Trophoblast cell (in vitro differentiated cells and primary cell): ENCODE measurements at regions not wholly inside any gene's neighbourhood (a gene's known extent, or its start where the extent isn't known, plus 50 kb on each side); places are given as distances from the start of the nearest gene placed in this dataset.

Experiments used
- DNase-seq, 2 donors: peaks; one replicate each; pipeline ENCODE4 v3.0.0-alpha.2; 2016
- H2AFZ ChIP-seq: 2 replicates; pipeline ENCODE4 v1.6.1; 2013; ENCODE audit warnings: low read length, moderate library complexity, mild to moderate bottlenecking; ENCODE audit not compliant: insufficient read depth, poor library complexity
- H2AK5ac ChIP-seq: 2 replicates; pipeline ENCODE4 v1.6.1; 2013; ENCODE audit warnings: mild to moderate bottlenecking, low read length
- H2BK120ac ChIP-seq: 2 replicates; pipeline ENCODE4 v1.6.1; 2013; ENCODE audit warnings: low read length, mild to moderate bottlenecking, moderate library complexity; ENCODE audit not compliant: insufficient read depth, poor library complexity
- H2BK12ac ChIP-seq: 2 replicates; pipeline ENCODE4 v1.6.1; 2013; ENCODE audit warnings: mild to moderate bottlenecking, low read length, moderate library complexity
- H2BK5ac ChIP-seq: 2 replicates; pipeline ENCODE4 v1.6.1; 2013; ENCODE audit warnings: low read length, low read depth, moderate library complexity, mild to moderate bottlenecking; ENCODE audit not compliant: poor library complexity
- H3K14ac ChIP-seq: 2 replicates; pipeline ENCODE4 v1.6.1; 2013; ENCODE audit warnings: mild to moderate bottlenecking, low read length
- H3K18ac ChIP-seq: 2 replicates; pipeline ENCODE4 v1.6.1; 2013; ENCODE audit warnings: mild to moderate bottlenecking, low read length
- H3K23ac ChIP-seq: 2 replicates; pipeline ENCODE4 v1.6.1; 2013; ENCODE audit warnings: low read length
- H3K27ac ChIP-seq: 2 replicates; pipeline ENCODE4 v1.5.1; 2013; ENCODE audit warnings: low read depth, mild to moderate bottlenecking, inconsistent platforms, low read length, moderate library complexity
- H3K27me3 ChIP-seq: 2 replicates; pipeline ENCODE4 v1.6.1; 2013; ENCODE audit warnings: inconsistent platforms, mild to moderate bottlenecking, low read length, moderate library complexity; ENCODE audit not compliant: insufficient read depth
- H3K36me3 ChIP-seq, 2 experiments: 1 replicate in 1 of 2; 2 replicates in 1 of 2; pipeline ENCODE4 v1.6.1; 2013; ENCODE audit warnings: low read length in 2 of 2, mild to moderate bottlenecking in 2 of 2, moderate library complexity in 1 of 2; ENCODE audit not compliant: insufficient read depth in 2 of 2, control insufficient read depth in 1 of 2
- H3K4ac ChIP-seq: 2 replicates; pipeline ENCODE4 v1.6.1; 2013; ENCODE audit warnings: low read depth, mild to moderate bottlenecking, low read length, moderate library complexity
- H3K4me1 ChIP-seq, 2 experiments: 1 replicate in 1 of 2; 2 replicates in 1 of 2; pipeline ENCODE4 v1.6.1; 2013; ENCODE audit warnings: low read length in 2 of 2, mild to moderate bottlenecking in 2 of 2, moderate library complexity in 1 of 2; ENCODE audit not compliant: insufficient read depth in 2 of 2, control insufficient read depth in 1 of 2
- H3K4me2 ChIP-seq: 2 replicates; pipeline ENCODE4 v1.6.1; 2013; ENCODE audit warnings: inconsistent platforms, mild to moderate bottlenecking, low read length, moderate library complexity
- H3K4me3 ChIP-seq: 2 replicates; pipeline ENCODE4 v1.5.1; 2013; ENCODE audit warnings: mild to moderate bottlenecking, low read depth, low read length, inconsistent platforms
- H3K79me1 ChIP-seq: one replicate; pipeline ENCODE4 v1.6.1; 2013; ENCODE audit warnings: low read length
- H3K79me2 ChIP-seq: 2 replicates; pipeline ENCODE4 v1.6.1; 2013; ENCODE audit warnings: low read length, mild to moderate bottlenecking; ENCODE audit not compliant: control insufficient read depth, insufficient read depth, poor library complexity
- H3K9ac ChIP-seq: 2 replicates; pipeline ENCODE4 v1.6.1; 2013; ENCODE audit warnings: mild to moderate bottlenecking, low read length
- H3K9me3 ChIP-seq: 2 replicates; pipeline ENCODE4 v1.6.1; 2013; ENCODE audit warnings: low read depth, mild to moderate bottlenecking, control low read depth, inconsistent platforms, low read length; ENCODE audit not compliant: insufficient read depth
- H4K12ac ChIP-seq: 2 replicates; pipeline ENCODE4 v1.6.1; 2013; ENCODE audit warnings: low read depth, mild to moderate bottlenecking, low read length, moderate library complexity
- H4K8ac ChIP-seq: 2 replicates; pipeline ENCODE4 v1.6.1; 2013; ENCODE audit warnings: low read depth, mild to moderate bottlenecking, low read length, moderate library complexity
- H4K91ac ChIP-seq: one replicate; pipeline ENCODE4 v1.6.1; 2013; ENCODE audit warnings: low read depth, mild to moderate bottlenecking, low read length, moderate library complexity
- WGBS: extraction: QIAGEN DNeasy Blood & Tissue Kit; methylation state at CpG from one replicate; pipeline ENCODE4 v1.1.7; 2013; ENCODE audit warnings: missing lambda C conversion rate; ENCODE audit not compliant: insufficient read length, insufficient coverage; ENCODE audit errors: extremely low coverage; 5-methylcytosine and 5-hydroxymethylcytosine counted together

DNA sequence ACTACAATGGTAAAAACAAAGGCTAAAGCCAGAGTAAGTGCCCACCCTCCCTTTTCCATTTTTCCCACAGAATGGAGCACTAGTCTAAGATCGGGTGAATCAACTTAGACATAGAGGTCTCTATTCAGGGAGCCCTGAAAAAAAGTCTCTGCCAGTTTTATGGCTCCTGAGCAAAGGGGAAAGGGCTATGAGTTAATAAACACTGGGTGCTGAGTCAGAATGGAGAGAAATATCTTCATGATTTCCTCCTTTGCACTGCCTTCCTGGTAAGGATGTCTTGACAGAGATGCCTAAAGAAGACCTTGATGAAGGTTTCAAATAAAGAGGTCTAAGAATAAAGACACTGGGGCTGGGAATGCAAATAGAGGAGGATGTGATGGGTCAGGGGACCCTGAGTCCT lies 607.4 kb upstream of the MBL2 start:
- no peak for DNase-seq
- H2BK120ac ChIP-seq: no peak overlapping the region
- no peak overlapping the region for H4K8ac ChIP-seq
- H3K23ac ChIP-seq: no peak overlapping the region
- H2AK5ac ChIP-seq: no peak overlapping the region
- no peaks in the 10 kb centered on the region for H3K79me1 ChIP-seq
- H3K9me3 ChIP-seq: no peaks in the 10 kb centered on the region
- H3K4me3 ChIP-seq: no peak overlapping the region
- no CpG with 5 or more reads among the region's 1 CpG for WGBS
- H3K4me1 ChIP-seq: no peaks in the 10 kb centered on the region
- H3K36me3 ChIP-seq: no peaks in the 10 kb centered on the region
- H3K27ac ChIP-seq: no peak overlapping the region
- H3K14ac ChIP-seq: no peak overlapping the region
- H2BK12ac ChIP-seq: no peak overlapping the region
- no peaks in the 10 kb centered on the region for H3K27me3 ChIP-seq
- H3K4ac ChIP-seq: no peak overlapping the region
- H2BK5ac ChIP-seq: no peak overlapping the region
- no peak overlapping the region for H3K4me2 ChIP-seq
- H2AFZ ChIP-seq: no peak overlapping the region
- H4K91ac ChIP-seq: peak overlapping the region; percentile 11
- H3K79me2 ChIP-seq: no peaks in the 10 kb centered on the region
- H3K18ac ChIP-seq: no peak overlapping the region
- H4K12ac ChIP-seq: no peak overlapping the region
- no peak overlapping the region for H3K9ac ChIP-seq

DNA sequence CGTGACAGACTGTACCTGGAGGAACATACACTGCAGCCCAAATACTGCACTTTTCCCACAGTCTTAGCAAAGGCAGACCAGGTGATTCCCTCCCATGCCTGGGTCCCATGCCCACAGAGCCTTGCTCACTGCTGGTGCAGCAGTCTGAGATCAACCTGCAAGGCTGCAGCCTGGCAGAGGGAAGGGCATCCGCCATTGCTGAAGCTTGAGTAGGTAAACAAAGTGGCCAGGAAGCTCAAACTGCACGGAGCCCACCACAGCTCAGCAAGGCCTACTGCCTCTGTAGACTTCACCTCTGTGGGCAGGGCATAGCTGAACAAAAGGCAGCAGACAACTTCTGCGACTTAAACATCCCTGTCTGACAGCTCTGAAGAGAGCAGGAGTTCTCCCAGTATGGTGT lies 597.8 kb upstream of the MBL2 start:
- no peak overlapping the region for H2BK120ac ChIP-seq
- no peaks in the 10 kb centered on the region for H3K4me1 ChIP-seq
- no CpG with 5 or more reads among the region's 4 CpGs for WGBS
- no peak overlapping the region for H3K14ac ChIP-seq
- H4K8ac ChIP-seq: no peak overlapping the region
- H2AK5ac ChIP-seq: no peak overlapping the region
- no peak overlapping the region for H3K27ac ChIP-seq
- H2AFZ ChIP-seq: no peak overlapping the region
- no peak for DNase-seq
- no peak overlapping the region for H3K4me2 ChIP-seq
- no peak overlapping the region for H2BK5ac ChIP-seq
- no peaks in the 10 kb centered on the region for H3K27me3 ChIP-seq
- H4K12ac ChIP-seq: no peak overlapping the region
- H3K79me2 ChIP-seq: no peaks in the 10 kb centered on the region
- H3K79me1 ChIP-seq: no peaks in the 10 kb centered on the region
- H3K18ac ChIP-seq: no peak overlapping the region
- H3K9me3 ChIP-seq: no peaks in the 10 kb centered on the region
- H3K23ac ChIP-seq: no peak overlapping the region
- no peak overlapping the region for H3K4ac ChIP-seq
- H3K4me3 ChIP-seq: no peak overlapping the region
- no peak overlapping the region for H4K91ac ChIP-seq
- H3K9ac ChIP-seq: no peak overlapping the region
- no peak overlapping the region for H2BK12ac ChIP-seq
- peaks cover 0 to 3% of the 10 kb centered on the region in 2 experiments for H3K36me3 ChIP-seq

DNA sequence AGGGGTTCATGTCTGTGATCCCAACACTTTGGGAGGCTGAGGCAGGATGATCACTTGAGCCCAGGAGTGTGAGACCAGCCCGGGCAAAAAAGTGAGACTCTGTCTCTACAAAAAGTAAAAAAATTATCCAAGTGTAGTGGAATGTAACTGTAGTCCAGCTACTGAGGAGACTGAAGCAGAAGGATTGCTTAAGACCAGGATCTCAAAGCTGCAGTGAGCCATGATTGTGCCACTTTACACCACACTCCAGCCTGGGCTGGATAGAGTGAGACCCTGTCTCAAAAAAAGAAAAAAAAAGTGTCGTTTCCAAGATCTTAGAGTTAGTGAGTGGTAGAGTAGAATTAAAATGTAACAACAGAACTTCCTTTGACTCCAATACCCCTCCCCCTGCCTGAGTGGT lies 589.4 kb upstream of the MBL2 start:
- Histone ChIP-seq H3K4me1 (peaks cover 2 to 4% of the 10 kb centered on the region in 2 experiments), H3K4ac (no peak overlapping the region), H3K14ac (peak overlapping the region; percentile 61), H2BK120ac (peak overlapping the region; percentile 93), H3K23ac (no peak overlapping the region), H3K79me1 (peaks cover 6% of the 10 kb centered on the region), H2BK5ac (peak overlapping the region; percentile 88), H2AFZ (peak overlapping the region; percentile 71), H3K27ac (no peak overlapping the region), H4K91ac (peak overlapping the region; percentile 85), H3K4me3 (no peak overlapping the region), H2AK5ac (peak overlapping the region; percentile 37), H3K27me3 (no peaks in the 10 kb centered on the region), H3K79me2 (no peaks in the 10 kb centered on the region), H4K8ac (peak overlapping the region; percentile 82), H3K9ac (no peak overlapping the region), H3K36me3 (no peaks in the 10 kb centered on the region), H2BK12ac (peak overlapping the region; percentile 89), H3K18ac (peak overlapping the region; percentile 78), H3K4me2 (no peak overlapping the region), H4K12ac (peak overlapping the region; percentile 62), H3K9me3 (no peaks in the 10 kb centered on the region)
- no peak for DNase-seq
- no CpG with 5 or more reads among the region's 2 CpGs for WGBS

DNA sequence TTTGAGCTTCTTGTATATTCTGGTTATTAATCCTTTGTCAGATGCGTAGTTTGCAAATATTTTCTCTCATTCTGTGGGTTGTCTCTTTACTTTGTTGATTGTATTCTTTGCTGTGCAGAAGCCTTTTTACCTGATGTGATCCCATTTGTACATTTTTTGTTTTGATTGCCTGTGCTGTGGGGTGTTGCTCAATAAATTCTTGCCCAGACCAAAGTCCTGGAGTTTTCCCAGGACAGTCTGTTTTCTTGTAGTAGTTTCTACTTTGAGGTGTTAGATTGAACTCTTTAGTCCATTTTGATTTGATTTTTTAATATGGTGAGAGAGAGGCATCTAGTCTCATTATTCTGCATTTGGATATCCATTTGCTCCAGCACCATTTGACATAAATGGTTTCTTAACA lies 588.7 kb upstream of the MBL2 start:
- Histone ChIP-seq H3K4me2 (no peak overlapping the region), H4K12ac (no peak overlapping the region), H2BK12ac (no peak overlapping the region), H3K14ac (no peak overlapping the region), H3K36me3 (no peaks in the 10 kb centered on the region), H3K4ac (no peak overlapping the region), H3K27ac (no peak overlapping the region), H2BK120ac (no peak overlapping the region), H4K8ac (no peak overlapping the region), H2AK5ac (no peak overlapping the region), H3K79me1 (peaks cover 6% of the 10 kb centered on the region), H2BK5ac (no peak overlapping the region), H3K23ac (no peak overlapping the region), H3K9ac (no peak overlapping the region), H3K9me3 (no peaks in the 10 kb centered on the region), H3K4me1 (peaks cover 2 to 6% of the 10 kb centered on the region in 2 experiments), H3K4me3 (no peak overlapping the region), H2AFZ (no peak overlapping the region), H3K18ac (no peak overlapping the region), H3K79me2 (no peaks in the 10 kb centered on the region), H3K27me3 (no peaks in the 10 kb centered on the region), H4K91ac (no peak overlapping the region)
- no CpG with 5 or more reads among the region's 1 CpG for WGBS
- DNase-seq: no peak
